GM20431 (cell line): ENCODE measurements at regions not wholly inside any gene's neighbourhood (a gene's known extent, or its start where the extent isn't known, plus 50 kb on each side); places are given as distances from the start of the nearest gene placed in this dataset.

Source experiments
- in situ Hi-C: fragments of 300-500 bp; cut with MseI, MboI; formaldehyde crosslinking; loops from one replicate; pipeline ENCODE4 v1.15.0; 2020; ENCODE audit warnings: low sequenced_read_pairs; ENCODE audit not compliant: unreplicated experiment

- in situ Hi-C loops = no loop called here
These were observed 794.0 kb downstream of the TBC1D22A start for GRCh38 chr22:47556473-47556872.

DNA sequence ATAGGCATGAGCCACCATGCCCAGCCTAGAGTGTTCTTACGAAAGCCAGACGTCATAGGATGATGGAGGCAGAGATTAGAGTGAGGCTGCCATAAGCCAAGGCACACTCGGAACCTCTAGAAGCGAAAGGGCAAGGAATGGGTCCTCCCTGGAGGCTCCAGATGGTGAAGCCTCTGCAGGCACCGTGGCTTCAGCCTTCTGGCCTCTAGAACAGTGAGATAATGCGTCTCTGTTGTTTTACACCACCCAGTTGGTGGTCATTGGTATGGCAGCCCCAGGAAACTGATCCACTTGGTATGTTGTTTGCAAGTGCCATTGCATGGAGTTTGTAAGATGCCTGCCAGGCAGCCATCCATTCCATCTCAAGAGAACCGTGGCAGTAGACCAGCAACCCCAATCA lies 791.0 kb downstream of the TBC1D22A start:
- in situ Hi-C loops = no loop called here

GRCh38 chr22:47552541-47553205 lies 790.2 kb downstream of the TBC1D22A start:
- in situ Hi-C loops = no loop called here

DNA sequence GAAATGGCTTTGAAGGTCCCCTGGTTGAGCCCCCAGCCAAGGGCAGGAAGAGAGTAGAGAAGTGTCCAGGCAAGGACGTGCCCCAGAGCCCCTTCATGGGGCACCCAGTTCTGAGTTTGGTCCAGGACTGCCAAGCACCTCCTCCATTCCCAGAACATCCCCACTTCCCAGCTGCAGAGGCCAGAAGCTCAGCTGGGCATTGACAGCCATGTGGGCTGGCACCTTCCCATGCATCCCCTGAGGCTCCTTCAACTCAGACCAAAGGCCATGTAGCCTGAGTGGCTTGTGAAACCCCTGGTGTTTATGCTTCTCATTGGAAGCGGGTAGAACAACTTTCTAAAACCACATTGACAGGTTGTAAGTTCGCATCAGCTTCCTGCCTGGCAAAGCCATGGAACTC lies 789.6 kb downstream of the TBC1D22A start:
- in situ Hi-C loops = no loop called here

- in situ Hi-C loops = no loop called here
These were observed 789.0 kb downstream of the TBC1D22A start for GRCh38 chr22:47551431-47551775.

DNA sequence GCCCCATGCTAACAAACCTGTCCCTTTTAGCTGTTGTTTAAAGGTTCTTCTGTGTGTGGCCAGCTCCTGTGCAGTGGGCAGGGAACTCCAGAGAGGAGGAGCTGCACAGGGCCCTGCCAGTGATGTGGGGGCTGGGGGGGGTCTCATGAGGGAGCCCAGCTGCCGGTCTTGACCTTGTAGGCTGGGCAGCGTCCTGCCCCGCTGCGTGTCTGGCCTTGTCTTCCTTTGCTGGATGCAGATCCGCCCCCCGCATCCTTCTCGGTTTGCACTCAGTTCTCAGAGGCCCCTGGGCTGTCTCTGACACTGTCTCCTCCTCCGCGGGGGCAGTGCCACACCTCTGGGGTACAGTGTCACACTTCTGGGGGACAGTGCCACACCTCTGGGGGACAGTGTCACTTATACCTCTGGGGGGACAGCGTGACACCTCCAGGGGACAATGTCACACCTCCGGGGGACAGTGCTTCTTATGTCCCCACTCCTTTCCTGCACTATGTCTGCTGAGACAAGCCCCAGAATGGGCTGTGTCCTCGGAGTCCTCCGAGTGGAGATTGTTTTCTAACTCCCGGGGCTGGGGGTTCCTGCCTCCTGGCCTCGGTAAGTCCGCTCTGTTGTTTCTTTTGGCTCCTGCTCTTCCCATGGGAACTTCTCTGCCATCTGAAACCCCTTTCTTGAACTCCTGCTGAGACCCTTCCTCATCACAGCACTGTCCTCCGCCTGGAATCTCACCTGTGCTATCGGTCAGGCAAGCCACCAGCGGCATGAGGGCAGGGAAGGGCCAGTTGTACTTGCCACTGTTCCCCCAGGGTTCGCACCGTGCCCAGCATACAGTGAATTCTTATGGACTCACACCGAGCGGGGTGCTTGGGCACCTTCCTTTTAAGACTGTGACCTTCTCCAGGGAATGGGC lies 788.3 kb downstream of the TBC1D22A start:
- in situ Hi-C loops = no loop called here

GRCh38 chr22:47549741-47550340 lies 787.4 kb downstream of the TBC1D22A start:
- in situ Hi-C loops = no loop called here

- in situ Hi-C loops = no loop called here
These were observed 786.7 kb downstream of the TBC1D22A start for GRCh38 chr22:47548953-47549740.

- in situ Hi-C loops = no loop called here
These were observed 785.6 kb downstream of the TBC1D22A start for GRCh38 chr22:47547881-47548650.

- in situ Hi-C loops = no loop called here
These were observed 784.8 kb downstream of the TBC1D22A start for GRCh38 chr22:47547239-47547661.

DNA sequence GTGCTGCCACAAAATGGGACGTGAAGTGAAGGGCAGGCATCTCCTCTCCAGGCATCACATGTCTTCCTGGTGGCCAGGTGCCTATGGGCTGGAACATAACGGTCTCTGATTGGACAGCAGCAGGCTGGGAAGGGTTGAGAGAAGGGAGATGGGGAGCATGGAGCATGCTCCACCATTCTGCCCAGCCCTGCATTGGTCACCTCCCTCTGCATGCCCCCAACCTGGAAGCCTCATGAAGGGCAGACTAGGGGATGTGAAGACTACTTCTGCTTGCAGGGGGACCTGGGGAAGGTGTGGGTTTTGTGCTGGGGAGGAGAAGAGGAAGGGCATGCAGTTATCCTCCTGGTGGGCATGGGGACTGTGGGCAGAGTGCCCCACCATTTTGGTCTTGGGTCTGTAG lies 782.2 kb downstream of the TBC1D22A start:
- in situ Hi-C loops = no loop called here

GRCh38 chr22:47543447-47543846 lies 781.0 kb downstream of the TBC1D22A start:
- in situ Hi-C loops = no loop called here

DNA sequence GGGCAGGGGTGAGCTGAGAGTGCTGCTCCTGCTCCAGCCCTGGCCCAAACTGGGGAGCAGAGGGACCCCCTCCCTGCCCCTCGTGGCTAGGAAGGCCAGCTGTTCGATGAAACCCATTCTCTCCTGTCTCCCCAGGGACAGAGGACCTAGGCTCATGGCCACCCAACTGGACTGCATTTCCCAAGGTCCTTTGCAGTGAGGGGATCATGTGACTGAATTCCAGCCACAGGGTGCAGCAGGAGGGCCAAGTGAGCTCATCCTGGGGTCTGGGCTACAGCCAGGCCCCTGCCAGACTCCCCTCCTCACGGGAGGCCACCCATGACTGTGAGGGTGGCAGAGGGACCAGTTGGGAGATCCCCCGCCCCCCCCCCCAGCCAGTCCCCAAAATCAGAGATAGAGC lies 777.6 kb downstream of the TBC1D22A start:
- in situ Hi-C loops = no loop called here

- in situ Hi-C loops = no loop called here
These were observed 776.9 kb downstream of the TBC1D22A start for GRCh38 chr22:47539374-47539773.

DNA sequence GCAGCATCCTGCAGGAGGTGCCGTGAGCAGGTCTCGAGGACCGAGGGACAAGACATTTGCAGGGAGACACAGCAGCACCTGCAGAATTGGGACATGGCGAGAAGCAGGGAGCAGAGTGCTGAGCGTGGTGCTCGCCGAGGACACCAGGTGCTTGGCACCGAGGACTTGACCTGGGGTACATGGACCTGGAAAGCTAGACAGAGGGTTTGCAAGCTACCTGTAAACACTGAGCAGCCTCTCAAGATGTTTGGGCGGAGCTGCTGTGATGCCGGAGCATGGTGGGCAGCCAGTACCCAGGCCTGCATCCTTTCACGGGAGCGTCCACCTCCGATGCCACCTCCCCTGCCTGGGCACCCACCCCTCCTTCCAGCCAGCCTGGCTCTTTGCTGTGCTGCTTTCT lies 773.2 kb downstream of the TBC1D22A start:
- in situ Hi-C loops = no loop called here

GRCh38 chr22:47534804-47535410 lies 772.5 kb downstream of the TBC1D22A start:
- in situ Hi-C loops = no loop called here

- in situ Hi-C loops = no loop called here
These were observed 771.7 kb downstream of the TBC1D22A start for GRCh38 chr22:47533961-47534803.

- in situ Hi-C loops = no loop called here
These were observed 754.6 kb downstream of the TBC1D22A start for GRCh38 chr22:47517062-47517461.
